ENCODE measurements at regions not wholly inside any gene's neighbourhood (a gene's known extent, or its start where the extent isn't known, plus 50 kb on each side); places are given as distances from the start of the nearest gene placed in this dataset.

- H3K27ac ChIP-seq (ENCODE audit: low read length): no peak overlapping the region
- no peaks in the 10 kb centered on the region for H3K4me1 ChIP-seq (ENCODE audit: control insufficient read depth in 1 of 2, insufficient read depth in 2 of 2, low read length in 2 of 2)
- no peaks in the 10 kb centered on the region for H3K27me3 ChIP-seq (ENCODE audit: low read depth, low read length)
- no peak overlapping the region for H3K4me3 ChIP-seq (ENCODE audit: low read depth in 1 of 2, low read length in 2 of 2)
- H3K9me3 ChIP-seq (ENCODE audit: control insufficient read depth in 1 of 2, low read length in 2 of 2): no peaks in the 10 kb centered on the region
- H3K36me3 ChIP-seq (ENCODE audit: control insufficient read depth in 1 of 2, insufficient read depth in 2 of 2, low read length in 2 of 2): no peaks in the 10 kb centered on the region
Measured at GRCh38 chr7:41277561-41277960, 425.3 kb downstream of the INHBA start.

DNA sequence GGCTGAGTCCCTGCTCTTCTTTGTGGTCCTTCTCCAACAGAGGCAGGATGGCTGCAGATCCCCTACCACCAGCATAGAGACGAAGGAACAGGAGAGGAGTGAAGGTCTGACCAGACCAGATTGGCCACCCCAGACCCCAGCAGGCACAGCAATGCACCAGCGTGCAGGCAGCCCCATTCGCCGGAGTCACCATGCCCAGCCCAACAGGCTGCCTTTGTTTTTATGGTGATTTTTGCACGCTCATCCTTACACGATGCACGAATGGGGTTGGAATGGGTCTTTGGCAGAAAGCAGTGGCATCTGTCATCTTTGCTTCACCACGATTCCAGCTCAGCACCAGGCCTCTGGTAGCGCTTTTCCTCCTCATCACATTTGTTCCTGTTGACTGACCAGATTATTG lies 427.6 kb downstream of the INHBA start:
- Histone ChIP-seq H3K36me3 (ENCODE audit: control insufficient read depth in 1 of 2, insufficient read depth in 2 of 2, low read length in 2 of 2) (no peaks in the 10 kb centered on the region), H3K27ac (ENCODE audit: low read length) (no peak overlapping the region), H3K4me1 (ENCODE audit: control insufficient read depth in 1 of 2, insufficient read depth in 2 of 2, low read length in 2 of 2) (no peaks in the 10 kb centered on the region), H3K9me3 (ENCODE audit: control insufficient read depth in 1 of 2, low read length in 2 of 2) (no peaks in the 10 kb centered on the region), H3K27me3 (ENCODE audit: low read depth, low read length) (no peaks in the 10 kb centered on the region), H3K4me3 (ENCODE audit: low read depth in 1 of 2, low read length in 2 of 2) (no peak overlapping the region)

GRCh38 chr7:41274179-41274578 lies 428.7 kb downstream of the INHBA start:
- H3K27me3 ChIP-seq (ENCODE audit: low read depth, low read length): no peaks in the 10 kb centered on the region
- H3K36me3 ChIP-seq (ENCODE audit: control insufficient read depth in 1 of 2, insufficient read depth in 2 of 2, low read length in 2 of 2): no peaks in the 10 kb centered on the region
- H3K4me1 ChIP-seq (ENCODE audit: control insufficient read depth in 1 of 2, insufficient read depth in 2 of 2, low read length in 2 of 2): no peaks in the 10 kb centered on the region
- H3K9me3 ChIP-seq (ENCODE audit: control insufficient read depth in 1 of 2, low read length in 2 of 2): no peaks in the 10 kb centered on the region
- no peak overlapping the region for H3K4me3 ChIP-seq (ENCODE audit: low read depth in 1 of 2, low read length in 2 of 2)
- no peak overlapping the region for H3K27ac ChIP-seq (ENCODE audit: low read length)

- Histone ChIP-seq H3K36me3 (ENCODE audit: control insufficient read depth in 1 of 2, insufficient read depth in 2 of 2, low read length in 2 of 2) (no peaks in the 10 kb centered on the region), H3K27me3 (ENCODE audit: low read depth, low read length) (no peaks in the 10 kb centered on the region), H3K4me1 (ENCODE audit: control insufficient read depth in 1 of 2, insufficient read depth in 2 of 2, low read length in 2 of 2) (no peaks in the 10 kb centered on the region), H3K9me3 (ENCODE audit: control insufficient read depth in 1 of 2, low read length in 2 of 2) (no peaks in the 10 kb centered on the region), H3K27ac (ENCODE audit: low read length) (no peak overlapping the region), H3K4me3 (ENCODE audit: low read depth in 1 of 2, low read length in 2 of 2) (no peak overlapping the region)
Measured at GRCh38 chr7:41272664-41273063, 430.2 kb downstream of the INHBA start.

GRCh38 chr7:41268878-41269277 lies 434.0 kb downstream of the INHBA start:
- Histone ChIP-seq H3K27ac (ENCODE audit: low read length) (no peak overlapping the region), H3K9me3 (ENCODE audit: control insufficient read depth in 1 of 2, low read length in 2 of 2) (no peaks in the 10 kb centered on the region), H3K36me3 (ENCODE audit: control insufficient read depth in 1 of 2, insufficient read depth in 2 of 2, low read length in 2 of 2) (no peaks in the 10 kb centered on the region), H3K4me3 (ENCODE audit: low read depth in 1 of 2, low read length in 2 of 2) (no peak overlapping the region), H3K4me1 (ENCODE audit: control insufficient read depth in 1 of 2, insufficient read depth in 2 of 2, low read length in 2 of 2) (no peaks in the 10 kb centered on the region), H3K27me3 (ENCODE audit: low read depth, low read length) (no peaks in the 10 kb centered on the region)

DNA sequence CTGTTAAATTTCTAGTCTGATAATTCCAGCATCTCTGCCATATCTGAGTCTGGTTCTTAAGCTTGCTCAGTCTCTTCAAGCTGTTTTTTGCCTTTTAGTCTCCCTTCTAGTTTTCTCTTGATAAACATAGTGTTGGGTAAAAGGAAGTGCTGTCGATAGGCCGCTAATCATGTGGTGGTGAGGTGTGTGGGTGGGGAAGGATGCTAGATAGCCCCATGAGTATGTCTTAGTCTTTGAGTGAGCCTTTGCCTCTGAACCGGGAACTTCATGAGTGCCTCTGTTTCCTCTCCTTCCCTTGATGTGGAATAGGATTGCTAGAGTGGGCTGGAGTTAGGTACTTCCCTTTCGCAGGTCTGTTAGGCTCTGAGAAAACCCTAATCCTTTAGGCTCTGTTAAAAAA lies 441.8 kb downstream of the INHBA start:
- Histone ChIP-seq H3K27ac (ENCODE audit: low read length) (no peak overlapping the region), H3K4me1 (ENCODE audit: control insufficient read depth in 1 of 2, insufficient read depth in 2 of 2, low read length in 2 of 2) (no peaks in the 10 kb centered on the region), H3K27me3 (ENCODE audit: low read depth, low read length) (no peaks in the 10 kb centered on the region), H3K9me3 (ENCODE audit: control insufficient read depth in 1 of 2, low read length in 2 of 2) (peaks cover 0 to 3% of the 10 kb centered on the region in 2 donors), H3K4me3 (ENCODE audit: low read depth in 1 of 2, low read length in 2 of 2) (no peak overlapping the region), H3K36me3 (ENCODE audit: control insufficient read depth in 1 of 2, insufficient read depth in 2 of 2, low read length in 2 of 2) (no peaks in the 10 kb centered on the region)

DNA sequence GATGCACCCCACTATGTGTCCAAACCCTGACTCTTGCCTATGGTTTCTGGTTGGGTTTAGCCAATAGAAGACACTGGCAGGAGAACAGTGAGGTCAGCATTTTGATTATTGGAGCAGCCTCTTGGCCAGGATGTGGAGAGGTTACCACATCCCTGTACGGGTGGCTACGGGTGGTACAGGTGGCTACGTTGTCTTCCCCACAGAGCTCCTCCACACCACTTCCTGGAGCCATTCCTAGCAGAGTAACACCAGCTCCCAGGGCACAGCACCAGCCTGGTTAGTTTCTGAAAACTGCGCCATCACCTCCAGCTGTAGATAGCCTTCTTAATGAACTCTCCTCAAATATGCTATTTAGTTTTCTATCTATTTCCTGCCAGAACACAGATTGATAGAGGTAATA lies 445.2 kb downstream of the INHBA start:
- Histone ChIP-seq H3K36me3 (ENCODE audit: control insufficient read depth in 1 of 2, insufficient read depth in 2 of 2, low read length in 2 of 2) (no peaks in the 10 kb centered on the region), H3K4me3 (ENCODE audit: low read depth in 1 of 2, low read length in 2 of 2) (no peak overlapping the region), H3K4me1 (ENCODE audit: control insufficient read depth in 1 of 2, insufficient read depth in 2 of 2, low read length in 2 of 2) (no peaks in the 10 kb centered on the region), H3K27ac (ENCODE audit: low read length) (no peak overlapping the region), H3K9me3 (ENCODE audit: control insufficient read depth in 1 of 2, low read length in 2 of 2) (peaks cover 0 to 3% of the 10 kb centered on the region in 2 donors), H3K27me3 (ENCODE audit: low read depth, low read length) (no peaks in the 10 kb centered on the region)

DNA sequence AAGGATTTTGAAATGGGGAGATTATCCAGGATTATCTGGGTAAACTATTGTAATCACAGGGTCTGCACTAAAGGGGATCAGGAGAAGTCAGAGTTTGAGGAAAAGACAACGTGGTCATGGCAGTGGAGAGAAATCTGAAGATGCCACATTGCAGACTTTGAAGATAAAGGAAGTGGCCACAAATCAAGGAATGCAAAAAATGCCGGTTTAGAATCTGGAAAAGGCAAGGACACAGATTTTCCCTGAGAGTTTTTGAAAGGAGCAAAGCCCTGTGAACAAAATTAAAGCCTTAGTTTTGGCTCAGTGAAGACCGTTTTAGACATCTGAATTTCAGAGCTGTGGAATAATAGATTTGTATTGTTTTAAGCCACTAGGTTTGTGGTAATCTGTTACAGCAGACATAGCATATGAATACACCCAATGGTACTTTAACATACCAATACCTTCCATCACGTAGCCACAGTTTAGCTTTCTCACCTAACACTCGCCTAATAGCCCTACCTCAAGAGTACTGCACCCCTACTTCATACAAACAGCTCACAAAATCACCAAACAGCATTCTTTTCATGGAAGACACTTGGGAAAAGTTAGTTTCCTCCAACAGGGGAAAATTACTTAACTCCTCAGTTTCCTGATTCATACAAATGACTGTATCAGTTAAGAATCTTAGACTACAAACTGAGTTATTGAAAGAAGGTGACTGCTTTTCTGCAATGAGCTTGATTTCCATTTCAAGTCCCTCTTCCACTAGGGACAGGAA lies 446.5 kb downstream of the INHBA start:
- no peak overlapping the region for H3K4me3 ChIP-seq (ENCODE audit: low read depth in 1 of 2, low read length in 2 of 2)
- peaks cover 0 to 3% of the 10 kb centered on the region in 2 donors for H3K9me3 ChIP-seq (ENCODE audit: control insufficient read depth in 1 of 2, low read length in 2 of 2)
- H3K36me3 ChIP-seq (ENCODE audit: control insufficient read depth in 1 of 2, insufficient read depth in 2 of 2, low read length in 2 of 2): no peaks in the 10 kb centered on the region
- H3K27me3 ChIP-seq (ENCODE audit: low read depth, low read length): no peaks in the 10 kb centered on the region
- no peaks in the 10 kb centered on the region for H3K4me1 ChIP-seq (ENCODE audit: control insufficient read depth in 1 of 2, insufficient read depth in 2 of 2, low read length in 2 of 2)
- no peak overlapping the region for H3K27ac ChIP-seq (ENCODE audit: low read length)

DNA sequence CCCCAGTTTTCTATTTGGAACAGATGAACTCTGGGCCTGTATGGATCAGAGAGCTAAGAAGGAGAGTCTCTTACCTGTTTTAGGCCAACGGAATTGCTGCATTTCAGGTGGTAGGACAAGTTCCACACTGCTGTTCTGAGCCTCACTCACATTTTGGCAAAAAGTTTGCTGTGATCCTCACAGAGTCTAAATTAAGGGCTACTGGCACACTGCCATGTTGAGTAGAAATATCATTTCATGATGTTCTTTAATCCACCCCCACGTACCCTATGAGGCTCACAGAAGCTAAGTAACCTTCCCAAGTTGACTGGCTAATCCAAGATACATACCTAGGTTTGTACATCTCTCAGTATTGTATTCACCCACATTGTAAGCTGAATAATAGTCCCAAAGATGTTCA lies 447.2 kb downstream of the INHBA start:
- peaks cover 0 to 3% of the 10 kb centered on the region in 2 donors for H3K9me3 ChIP-seq (ENCODE audit: control insufficient read depth in 1 of 2, low read length in 2 of 2)
- no peaks in the 10 kb centered on the region for H3K36me3 ChIP-seq (ENCODE audit: control insufficient read depth in 1 of 2, insufficient read depth in 2 of 2, low read length in 2 of 2)
- H3K27me3 ChIP-seq (ENCODE audit: low read depth, low read length): no peaks in the 10 kb centered on the region
- H3K27ac ChIP-seq (ENCODE audit: low read length): no peak overlapping the region
- H3K4me1 ChIP-seq (ENCODE audit: control insufficient read depth in 1 of 2, insufficient read depth in 2 of 2, low read length in 2 of 2): no peaks in the 10 kb centered on the region
- no peak overlapping the region for H3K4me3 ChIP-seq (ENCODE audit: low read depth in 1 of 2, low read length in 2 of 2)

- Histone ChIP-seq H3K36me3 (ENCODE audit: control insufficient read depth in 1 of 2, insufficient read depth in 2 of 2, low read length in 2 of 2) (no peaks in the 10 kb centered on the region), H3K27ac (ENCODE audit: low read length) (no peak overlapping the region), H3K4me3 (ENCODE audit: low read depth in 1 of 2, low read length in 2 of 2) (no peak overlapping the region), H3K9me3 (ENCODE audit: control insufficient read depth in 1 of 2, low read length in 2 of 2) (peaks cover 0 to 3% of the 10 kb centered on the region in 2 donors), H3K4me1 (ENCODE audit: control insufficient read depth in 1 of 2, insufficient read depth in 2 of 2, low read length in 2 of 2) (no peaks in the 10 kb centered on the region), H3K27me3 (ENCODE audit: low read depth, low read length) (no peaks in the 10 kb centered on the region)
Measured at GRCh38 chr7:41255113-41255512, 447.8 kb downstream of the INHBA start.

DNA sequence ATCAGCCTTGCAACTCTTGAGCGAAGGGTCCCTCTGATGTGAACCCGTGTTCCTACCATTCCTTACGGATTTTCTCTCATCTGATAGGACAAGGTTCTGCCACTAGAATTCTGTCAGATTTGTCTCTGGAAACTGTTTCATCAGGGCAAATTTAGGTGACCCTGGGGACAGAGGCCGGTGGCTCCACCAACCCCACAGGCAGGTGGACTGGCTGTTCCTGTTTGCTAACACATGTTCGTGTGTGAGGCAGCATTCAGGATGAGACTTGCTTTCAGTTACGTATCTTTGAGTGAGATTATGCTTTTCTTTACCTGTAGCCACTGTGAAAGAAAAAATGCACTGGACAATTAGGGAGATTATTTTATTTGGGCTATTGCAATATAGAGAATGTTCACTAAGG lies 449.9 kb downstream of the INHBA start:
- H3K9me3 ChIP-seq (ENCODE audit: control insufficient read depth in 1 of 2, low read length in 2 of 2): no peaks in the 10 kb centered on the region
- H3K36me3 ChIP-seq (ENCODE audit: control insufficient read depth in 1 of 2, insufficient read depth in 2 of 2, low read length in 2 of 2): no peaks in the 10 kb centered on the region
- no peaks in the 10 kb centered on the region for H3K4me1 ChIP-seq (ENCODE audit: control insufficient read depth in 1 of 2, insufficient read depth in 2 of 2, low read length in 2 of 2)
- H3K4me3 ChIP-seq (ENCODE audit: low read depth in 1 of 2, low read length in 2 of 2): no peak overlapping the region
- no peaks in the 10 kb centered on the region for H3K27me3 ChIP-seq (ENCODE audit: low read depth, low read length)
- H3K27ac ChIP-seq (ENCODE audit: low read length): no peak overlapping the region

- Histone ChIP-seq H3K4me1 (ENCODE audit: control insufficient read depth in 1 of 2, insufficient read depth in 2 of 2, low read length in 2 of 2) (no peaks in the 10 kb centered on the region), H3K9me3 (ENCODE audit: control insufficient read depth in 1 of 2, low read length in 2 of 2) (no peaks in the 10 kb centered on the region), H3K27me3 (ENCODE audit: low read depth, low read length) (no peaks in the 10 kb centered on the region), H3K27ac (ENCODE audit: low read length) (no peak overlapping the region), H3K36me3 (ENCODE audit: control insufficient read depth in 1 of 2, insufficient read depth in 2 of 2, low read length in 2 of 2) (no peaks in the 10 kb centered on the region), H3K4me3 (ENCODE audit: low read depth in 1 of 2, low read length in 2 of 2) (no peak overlapping the region)
Measured at GRCh38 chr7:41252551-41252950, 450.3 kb downstream of the INHBA start.

Measured in muscle layer of duodenum (tissue), 2 donors.